ENCODE measurements at regions not wholly inside any gene's neighbourhood (a gene's known extent, or its start where the extent isn't known, plus 50 kb on each side); places are given as distances from the start of the nearest gene placed in this dataset.
A peak's percentile ranks its signal among the peaks of the same experiment; 100 is the strongest.
"Not testable (repeated sequence)": the region's sequence is repeated elsewhere in the genome, so short reads cannot be mapped to it uniquely, and the experiment has no call there.

- DNase-seq, result no peak
Measured at GRCh38 chr10:36764823-36765222, 360.6 kb upstream of the ANKRD30A start.

- DNase-seq, result no peak
Measured at GRCh38 chr10:36761121-36761520, 364.3 kb upstream of the ANKRD30A start.

GRCh38 chr10:36759141-36759805, 366.1 kb upstream of the ANKRD30A start:
- peak in 1 of 2 experiments; percentile 15 for DNase-seq

- no peak for DNase-seq
Measured at GRCh38 chr10:36748128-36748871, 377.1 kb upstream of the ANKRD30A start.

GRCh38 chr10:36739884-36740445, 385.4 kb upstream of the ANKRD30A start:
- no peak for DNase-seq

GRCh38 chr10:36738738-36739431, 386.5 kb upstream of the ANKRD30A start:
- DNase-seq, result no peak

- DNase-seq, result no peak
Measured at GRCh38 chr10:36736311-36736710, 389.1 kb upstream of the ANKRD30A start.

GRCh38 chr10:36734590-36734989, 390.8 kb upstream of the ANKRD30A start:
- DNase-seq, result not testable (repeated sequence)

- no peak for DNase-seq
Measured at GRCh38 chr10:36730316-36730715, 395.1 kb upstream of the ANKRD30A start.

GRCh38 chr10:36728626-36729025, 396.8 kb upstream of the ANKRD30A start:
- no peak for DNase-seq

GRCh38 chr10:36725581-36726520, 399.5 kb upstream of the ANKRD30A start:
- DNase-seq, result peak; percentile 37 to 84

- no peak for DNase-seq
Measured at GRCh38 chr10:36722777-36723176, 402.6 kb upstream of the ANKRD30A start.

- DNase-seq, result no peak
Measured at GRCh38 chr10:36721871-36722270, 403.5 kb upstream of the ANKRD30A start.

- no peak for DNase-seq
Measured at GRCh38 chr10:36720895-36721294, 404.5 kb upstream of the ANKRD30A start.

GRCh38 chr10:36717118-36717517, 408.3 kb upstream of the ANKRD30A start:
- no peak for DNase-seq

- no peak for DNase-seq
Measured at GRCh38 chr10:36716291-36716690, 409.1 kb upstream of the ANKRD30A start.

GRCh38 chr10:36712695-36713094, 412.7 kb upstream of the ANKRD30A start:
- no peak for DNase-seq

- DNase-seq, result no peak
Measured at GRCh38 chr10:36711361-36711760, 414.0 kb upstream of the ANKRD30A start.

- DNase-seq, result no peak
Measured at GRCh38 chr10:36704124-36704523, 421.3 kb upstream of the ANKRD30A start.

GRCh38 chr10:36703179-36703578, 422.2 kb upstream of the ANKRD30A start:
- DNase-seq, result no peak

- no peak for DNase-seq
Measured at GRCh38 chr10:36700123-36700522, 425.3 kb upstream of the ANKRD30A start.

GRCh38 chr10:36692759-36693158, 432.6 kb upstream of the ANKRD30A start:
- DNase-seq, result no peak

Measured in SW 1271 (cell line).